SU-DHL-6 (cell line): ENCODE measurements at regions not wholly inside any gene's neighbourhood (a gene's known extent, or its start where the extent isn't known, plus 50 kb on each side); places are given as distances from the start of the nearest gene placed in this dataset.

Experiments
- H2AFZ ChIP-seq: fragments of 200-600 bp; sonication (generic); 2 replicates; pipeline ENCODE4 v1.6.1; 2014; ENCODE audit warnings: low read depth, mild to moderate bottlenecking, moderate library complexity, mixed read lengths, antibody characterized with exemption, low read length; ENCODE audit not compliant: severe bottlenecking
- H3F3A ChIP-seq: fragments of 200-600 bp; shearing (Covaris generic); 2 replicates; pipeline ENCODE4 v1.6.0; 2016; ENCODE audit warnings: antibody characterized with exemption, mild to moderate bottlenecking; ENCODE audit not compliant: insufficient read depth
- H3K27ac ChIP-seq: fragments of 200-600 bp; sonication (generic); 2 replicates; pipeline ENCODE4 v1.5.1; 2016; ENCODE audit warnings: low read depth, mild to moderate bottlenecking, low read length, moderate library complexity, mixed read lengths
- H3K27me3 ChIP-seq: fragments of 200-600 bp; sonication (generic), shearing (Covaris generic); 2 replicates; pipeline ENCODE4 v1.6.0; 2014; ENCODE audit warnings: mild to moderate bottlenecking, low read length
- H3K36me3 ChIP-seq: fragments of 200-600 bp; sonication (generic); 2 replicates; pipeline ENCODE4 v1.6.1; 2014; ENCODE audit warnings: mild to moderate bottlenecking, low read length, mixed read lengths
- H3K4me2 ChIP-seq: fragments of 300-600, 200-600 bp; shearing (Covaris generic), sonication (generic); 2 replicates; pipeline ENCODE4 v1.6.0; 2014; ENCODE audit warnings: low read length, low read depth, mild to moderate bottlenecking; ENCODE audit not compliant: poor library complexity, severe bottlenecking
- H3K4me3 ChIP-seq: fragments of 200-600 bp; sonication (generic); 2 replicates; pipeline ENCODE4 v1.5.1; 2014; ENCODE audit warnings: antibody characterized with exemption, low read length, mild to moderate bottlenecking, mixed read lengths; ENCODE audit not compliant: insufficient read depth, poor library complexity, severe bottlenecking
- H3K79me2 ChIP-seq: fragments of 200-600 bp; sonication (generic); 2 replicates; pipeline ENCODE4 v1.6.1; 2014; ENCODE audit warnings: mild to moderate bottlenecking, low read length, moderate library complexity; ENCODE audit not compliant: insufficient read depth
- H3K9ac ChIP-seq: fragments of 200-600 bp; sonication (generic); 2 replicates; pipeline ENCODE4 v1.7.0; 2014; ENCODE audit warnings: mild to moderate bottlenecking, low read length
- H3K9me2 ChIP-seq: fragments of 200-600 bp; sonication (generic); replicated peaks from 2 replicates; pipeline ENCODE4 v1.6.1; 2014; ENCODE audit warnings: low read length; ENCODE audit not compliant: insufficient read depth
- H3K9me3 ChIP-seq: fragments of 200-600 bp; sonication (generic); 2 replicates; pipeline ENCODE4 v1.6.1; 2014; ENCODE audit warnings: low read length, mixed read lengths; ENCODE audit not compliant: insufficient read depth
- H4K20me1 ChIP-seq: fragments of 200-600 bp; sonication (generic); 2 replicates; pipeline ENCODE4 v1.6.1; 2014; ENCODE audit warnings: low read depth, mild to moderate bottlenecking, antibody characterized with exemption, low read length, moderate library complexity, mixed read lengths
- EZH2phosphoT487 ChIP-seq: fragments of 200-600 bp; sonication (generic), shearing (Covaris generic); conservative IDR thresholded peaks from 2 replicates; pipeline ENCODE4 v1.6.1; 2018; ENCODE audit warnings: mild to moderate bottlenecking, antibody characterized with exemption, low read length, moderate library complexity, mixed read lengths
- TF ChIP-seq, protein P1 (sequence below): fragments of 200-600 bp; sonication (generic); IDR thresholded peaks from one replicate; pipeline ENCODE4 v1.5.1; 2017; ENCODE audit warnings: antibody characterized with exemption, mild to moderate bottlenecking, low read length, moderate library complexity; ENCODE audit not compliant: insufficient read depth, poor library complexity, severe bottlenecking

DNA sequence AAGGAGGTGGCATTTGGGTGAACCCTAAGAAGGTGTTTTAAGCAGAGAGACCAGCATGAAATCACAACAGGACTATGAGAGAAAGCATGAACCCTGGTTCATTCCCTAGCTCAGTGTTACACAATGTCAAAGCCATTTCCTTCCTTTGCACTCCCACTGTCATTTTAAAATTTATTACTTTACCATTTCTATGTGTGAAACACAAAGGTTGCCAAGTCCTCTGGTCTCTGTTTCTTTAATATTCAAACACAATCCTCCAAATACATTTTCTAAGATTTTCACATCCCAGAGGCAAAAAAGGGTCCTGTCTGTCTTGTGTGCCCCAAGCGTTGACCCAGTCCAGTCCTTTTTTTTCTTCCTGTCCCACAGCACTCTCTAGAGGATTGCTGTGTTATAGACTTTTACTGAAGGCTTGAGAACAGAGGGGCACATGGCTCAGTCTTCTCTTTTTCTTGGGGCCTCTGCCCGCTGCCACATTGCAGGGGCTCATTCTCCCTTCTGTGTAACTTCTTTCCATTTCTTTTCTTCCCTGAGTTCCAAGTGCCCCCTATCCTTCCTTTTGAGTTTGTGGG lies 78.6 kb upstream of the SLC28A3 start:
- Histone ChIP-seq H3K4me3 (no peak overlapping the region), H3K9me2 (no peaks in the 10 kb centered on the region), H3K27ac (no peak overlapping the region), H3K4me2 (no peak overlapping the region), H3F3A (no peaks in the 10 kb centered on the region), H3K79me2 (no peaks in the 10 kb centered on the region), H4K20me1 (no peaks in the 10 kb centered on the region), H3K27me3 (no peaks in the 10 kb centered on the region), H2AFZ (no peak overlapping the region), H3K9ac (no peak overlapping the region), H3K36me3 (no peaks in the 10 kb centered on the region), H3K9me3 (no peaks in the 10 kb centered on the region; the same call in 1 of the 2 replicates)
- TF ChIP-seq, protein P1, sequence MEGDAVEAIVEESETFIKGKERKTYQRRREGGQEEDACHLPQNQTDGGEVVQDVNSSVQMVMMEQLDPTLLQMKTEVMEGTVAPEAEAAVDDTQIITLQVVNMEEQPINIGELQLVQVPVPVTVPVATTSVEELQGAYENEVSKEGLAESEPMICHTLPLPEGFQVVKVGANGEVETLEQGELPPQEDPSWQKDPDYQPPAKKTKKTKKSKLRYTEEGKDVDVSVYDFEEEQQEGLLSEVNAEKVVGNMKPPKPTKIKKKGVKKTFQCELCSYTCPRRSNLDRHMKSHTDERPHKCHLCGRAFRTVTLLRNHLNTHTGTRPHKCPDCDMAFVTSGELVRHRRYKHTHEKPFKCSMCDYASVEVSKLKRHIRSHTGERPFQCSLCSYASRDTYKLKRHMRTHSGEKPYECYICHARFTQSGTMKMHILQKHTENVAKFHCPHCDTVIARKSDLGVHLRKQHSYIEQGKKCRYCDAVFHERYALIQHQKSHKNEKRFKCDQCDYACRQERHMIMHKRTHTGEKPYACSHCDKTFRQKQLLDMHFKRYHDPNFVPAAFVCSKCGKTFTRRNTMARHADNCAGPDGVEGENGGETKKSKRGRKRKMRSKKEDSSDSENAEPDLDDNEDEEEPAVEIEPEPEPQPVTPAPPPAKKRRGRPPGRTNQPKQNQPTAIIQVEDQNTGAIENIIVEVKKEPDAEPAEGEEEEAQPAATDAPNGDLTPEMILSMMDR, result no peak
- no peak for TF ChIP-seq EZH2phosphoT487

GRCh38 chr9:84424931-84425330 lies 84.4 kb upstream of the SLC28A3 start:
- Histone ChIP-seq H3K79me2 (no peaks in the 10 kb centered on the region), H3K9ac (no peak overlapping the region), H3K9me2 (no peaks in the 10 kb centered on the region), H3F3A (no peaks in the 10 kb centered on the region), H4K20me1 (no peaks in the 10 kb centered on the region), H3K36me3 (no peaks in the 10 kb centered on the region), H3K4me3 (no peak overlapping the region), H3K4me2 (no peak overlapping the region), H3K27me3 (no peaks in the 10 kb centered on the region), H2AFZ (no peak overlapping the region), H3K27ac (no peak overlapping the region), H3K9me3 (no peaks in the 10 kb centered on the region; the same call in 1 of the 2 replicates)
- TF ChIP-seq, protein P1, result no peak
- TF ChIP-seq EZH2phosphoT487, result no peak

DNA sequence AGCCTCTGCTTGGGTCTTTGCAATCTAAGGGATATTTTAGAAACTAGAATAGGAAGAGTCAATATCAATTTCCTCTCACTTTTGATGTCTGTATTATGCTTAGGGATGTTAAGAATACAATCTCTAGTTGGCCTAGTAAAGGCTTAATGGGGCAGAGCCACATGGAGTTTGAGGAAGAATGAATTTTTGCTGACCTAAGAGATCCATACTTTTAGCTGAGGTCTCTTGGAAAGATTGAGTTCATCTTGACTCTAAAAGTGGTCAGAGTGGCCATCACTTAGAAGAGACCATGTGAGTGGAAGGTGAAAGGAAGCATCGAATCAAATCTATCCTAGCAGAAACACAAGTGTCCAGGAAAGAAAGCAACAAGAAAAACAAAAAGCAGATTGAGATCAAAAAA lies 92.2 kb upstream of the SLC28A3 start:
- Histone ChIP-seq H3K4me3 (no peak overlapping the region), H3K9ac (no peak overlapping the region), H3K27me3 (no peaks in the 10 kb centered on the region), H3K36me3 (no peaks in the 10 kb centered on the region), H3K9me2 (no peaks in the 10 kb centered on the region), H3K79me2 (no peaks in the 10 kb centered on the region), H4K20me1 (no peaks in the 10 kb centered on the region), H2AFZ (no peak overlapping the region), H3K27ac (no peak overlapping the region), H3F3A (no peaks in the 10 kb centered on the region), H3K4me2 (no peak overlapping the region), H3K9me3 (no peaks in the 10 kb centered on the region)
- TF ChIP-seq EZH2phosphoT487, result no peak
- TF ChIP-seq, protein P1, result no peak
